HG03066 (cell line): ENCODE measurements at regions not wholly inside any gene's neighbourhood (a gene's known extent, or its start where the extent isn't known, plus 50 kb on each side); places are given as distances from the start of the nearest gene placed in this dataset.
"Not testable (repeated sequence)": the region's sequence is repeated elsewhere in the genome, so short reads cannot be mapped to it uniquely, and the experiment has no call there.

ENCODE experiments used
- ATAC-seq: cut with Tn5 transposase; IDR thresholded peaks from one replicate; pipeline ENCODE4 v1.9.1; 2021; ENCODE audit warnings: low read depth; ENCODE audit not compliant: unreplicated experiment

- no peak for ATAC-seq
These were observed 219.0 kb upstream of the PIK3R1 start for GRCh38 chr5:67996596-67996995.

GRCh38 chr5:67992923-67993322 lies 222.6 kb upstream of the PIK3R1 start:
- no peak for ATAC-seq

GRCh38 chr5:67989456-67989855 lies 226.1 kb upstream of the PIK3R1 start:
- no peak for ATAC-seq

GRCh38 chr5:67986761-67987160 lies 228.8 kb upstream of the PIK3R1 start:
- no peak for ATAC-seq

GRCh38 chr5:67985686-67986387 lies 229.7 kb upstream of the PIK3R1 start:
- ATAC-seq: no peak

- no peak for ATAC-seq
These were observed 231.0 kb upstream of the PIK3R1 start for GRCh38 chr5:67984546-67984945.

- no peak for ATAC-seq
These were observed 232.1 kb upstream of the PIK3R1 start for GRCh38 chr5:67983251-67984110.

- not testable (repeated sequence) for ATAC-seq
These were observed 233.4 kb upstream of the PIK3R1 start for GRCh38 chr5:67982160-67982559.

GRCh38 chr5:67978171-67978570 lies 237.4 kb upstream of the PIK3R1 start:
- ATAC-seq: no peak

GRCh38 chr5:67976891-67977601 lies 238.5 kb upstream of the PIK3R1 start:
- ATAC-seq: no peak

- ATAC-seq: no peak
These were observed 239.4 kb upstream of the PIK3R1 start for GRCh38 chr5:67976181-67976580.

GRCh38 chr5:67974471-67974870 lies 241.1 kb upstream of the PIK3R1 start:
- ATAC-seq: no peak

GRCh38 chr5:67974054-67974453 lies 241.5 kb upstream of the PIK3R1 start:
- no peak for ATAC-seq

- no peak for ATAC-seq
These were observed 243.4 kb upstream of the PIK3R1 start for GRCh38 chr5:67971971-67972821.

GRCh38 chr5:67971223-67971830 lies 244.2 kb upstream of the PIK3R1 start:
- ATAC-seq: no peak

- ATAC-seq: no peak
These were observed 245.9 kb upstream of the PIK3R1 start for GRCh38 chr5:67969631-67970030.

GRCh38 chr5:67969176-67969575 lies 246.4 kb upstream of the PIK3R1 start:
- ATAC-seq: no peak

GRCh38 chr5:67966712-67967111 lies 248.8 kb upstream of the PIK3R1 start:
- ATAC-seq: no peak

GRCh38 chr5:67964619-67965018 lies 250.9 kb upstream of the PIK3R1 start:
- no peak for ATAC-seq
